DND-41 (cell line): ENCODE measurements at regions not wholly inside any gene's neighbourhood (a gene's known extent, or its start where the extent isn't known, plus 50 kb on each side); places are given as distances from the start of the nearest gene placed in this dataset.

Source experiments
- EZH2 ChIP-seq: IDR thresholded peaks from 3 replicates; pipeline ENCODE4 v1.6.1; 2012; ENCODE audit warnings: borderline replicate concordance, low read depth, mild to moderate bottlenecking, moderate library complexity, low read length, inconsistent platforms; ENCODE audit not compliant: severe bottlenecking
- TF ChIP-seq, protein P1 (sequence below): IDR thresholded peaks from 2 replicates; pipeline ENCODE4 v1.5.1; 2012; ENCODE audit warnings: borderline replicate concordance, low read length, moderate library complexity, mild to moderate bottlenecking; ENCODE audit not compliant: poor library complexity, severe bottlenecking; ENCODE audit errors: extremely low read depth

DNA sequence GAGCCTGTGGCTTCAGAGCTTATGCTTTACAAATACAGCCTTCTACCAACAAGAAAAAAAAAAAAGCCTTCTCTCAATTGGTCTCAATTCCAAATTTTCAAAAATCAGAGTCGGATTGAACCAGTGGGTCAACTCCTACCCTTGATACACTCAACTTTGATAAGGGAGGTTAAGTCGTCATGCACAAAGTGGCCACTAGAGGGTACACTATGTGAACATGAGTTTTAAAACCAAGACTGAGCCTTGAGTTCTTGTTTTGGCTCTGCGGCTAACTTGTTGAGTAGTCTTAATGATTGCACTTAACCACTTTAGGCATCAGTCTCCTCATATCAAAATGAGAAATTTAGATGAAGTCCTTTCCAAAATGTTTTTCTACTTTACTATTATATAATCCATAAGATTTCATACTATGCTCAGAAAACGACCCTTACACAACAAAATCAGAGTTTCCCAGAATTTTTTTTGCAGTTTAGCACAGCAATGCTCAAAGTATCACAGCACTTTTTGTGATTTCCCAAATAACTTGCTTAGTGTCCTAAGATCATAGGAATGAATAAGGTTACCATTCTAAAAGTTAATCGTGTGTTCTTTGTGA, 92.9 kb upstream of the MTAP start:
- TF ChIP-seq, protein P1, sequence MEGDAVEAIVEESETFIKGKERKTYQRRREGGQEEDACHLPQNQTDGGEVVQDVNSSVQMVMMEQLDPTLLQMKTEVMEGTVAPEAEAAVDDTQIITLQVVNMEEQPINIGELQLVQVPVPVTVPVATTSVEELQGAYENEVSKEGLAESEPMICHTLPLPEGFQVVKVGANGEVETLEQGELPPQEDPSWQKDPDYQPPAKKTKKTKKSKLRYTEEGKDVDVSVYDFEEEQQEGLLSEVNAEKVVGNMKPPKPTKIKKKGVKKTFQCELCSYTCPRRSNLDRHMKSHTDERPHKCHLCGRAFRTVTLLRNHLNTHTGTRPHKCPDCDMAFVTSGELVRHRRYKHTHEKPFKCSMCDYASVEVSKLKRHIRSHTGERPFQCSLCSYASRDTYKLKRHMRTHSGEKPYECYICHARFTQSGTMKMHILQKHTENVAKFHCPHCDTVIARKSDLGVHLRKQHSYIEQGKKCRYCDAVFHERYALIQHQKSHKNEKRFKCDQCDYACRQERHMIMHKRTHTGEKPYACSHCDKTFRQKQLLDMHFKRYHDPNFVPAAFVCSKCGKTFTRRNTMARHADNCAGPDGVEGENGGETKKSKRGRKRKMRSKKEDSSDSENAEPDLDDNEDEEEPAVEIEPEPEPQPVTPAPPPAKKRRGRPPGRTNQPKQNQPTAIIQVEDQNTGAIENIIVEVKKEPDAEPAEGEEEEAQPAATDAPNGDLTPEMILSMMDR, result peak; percentile 82
- TF ChIP-seq EZH2, result no peak
